Prostate gland (tissue), 2 donors: ENCODE measurements at regions not wholly inside any gene's neighbourhood (a gene's known extent, or its start where the extent isn't known, plus 50 kb on each side); places are given as distances from the start of the nearest gene placed in this dataset.

Source experiments
- DNase-seq: peaks from one replicate; pipeline ENCODE4 v3.0.0-alpha.2; 2019; ENCODE audit warnings: low spot score
- H3K27ac ChIP-seq, 2 donors: fragments of 200-600 bp; sonication (generic); 2 replicates each; pipeline ENCODE4 v1.5.1; 2017 to 2019
- H3K27me3 ChIP-seq: fragments of 200-600 bp; sonication (generic); replicated peaks from 2 replicates; pipeline ENCODE4 v1.5.1; 2019; ENCODE audit not compliant: insufficient read depth
- H3K36me3 ChIP-seq, 2 donors: fragments of 200-600 bp; sonication (generic); 1 replicate in 1 of 2; 2 replicates in 1 of 2; pipeline versions ENCODE4 v1.5.1 to v1.8.1; 2017 to 2019
- H3K4me1 ChIP-seq: fragments of 200-600 bp; sonication (generic); replicated peaks from 2 replicates; pipeline ENCODE4 v1.5.1; 2019
- H3K4me3 ChIP-seq, 2 donors: fragments of 200-600 bp; sonication (generic); 2 replicates each; pipeline ENCODE4 v1.5.1; 2017 to 2019
- H3K9me3 ChIP-seq: fragments of 200-600 bp; sonication (generic); 2 replicates; pipeline ENCODE4 v1.5.1; 2017
- CTCF ChIP-seq, 4 experiments: fragments of 200-600 bp in 2 of 4; fragments of 450-650 bp in 2 of 4; sonication (generic) in 2 of 4; IDR thresholded peaks; 1 replicate in 3 of 4; 2 replicates in 1 of 4; pipeline ENCODE4 v1.5.1; 2016 to 2019; ENCODE audit warnings: antibody characterized with exemption in 4 of 4, mild to moderate bottlenecking in 2 of 4, moderate library complexity in 2 of 4
- POLR2A ChIP-seq: fragments of 450-650 bp; IDR thresholded peaks from one replicate; pipeline ENCODE4 v1.6.1; 2016; ENCODE audit warnings: antibody characterized with exemption, mild to moderate bottlenecking
- POLR2AphosphoS5 ChIP-seq: sonication (generic); formaldehyde crosslinking; IDR thresholded peaks from one replicate; pipeline ENCODE4 v1.6.1; 2017; ENCODE audit warnings: antibody characterized with exemption
- WGBS: methylation state at CpG from one replicate; pipeline ENCODE4 v1.1.5; 2018; 5-methylcytosine and 5-hydroxymethylcytosine counted together
- intact Hi-C: fragments of 100-400 bp; cut with DNase I; formaldehyde crosslinking; loops from one replicate; pipeline ENCODE4 v1.14.2; 2022

DNA sequence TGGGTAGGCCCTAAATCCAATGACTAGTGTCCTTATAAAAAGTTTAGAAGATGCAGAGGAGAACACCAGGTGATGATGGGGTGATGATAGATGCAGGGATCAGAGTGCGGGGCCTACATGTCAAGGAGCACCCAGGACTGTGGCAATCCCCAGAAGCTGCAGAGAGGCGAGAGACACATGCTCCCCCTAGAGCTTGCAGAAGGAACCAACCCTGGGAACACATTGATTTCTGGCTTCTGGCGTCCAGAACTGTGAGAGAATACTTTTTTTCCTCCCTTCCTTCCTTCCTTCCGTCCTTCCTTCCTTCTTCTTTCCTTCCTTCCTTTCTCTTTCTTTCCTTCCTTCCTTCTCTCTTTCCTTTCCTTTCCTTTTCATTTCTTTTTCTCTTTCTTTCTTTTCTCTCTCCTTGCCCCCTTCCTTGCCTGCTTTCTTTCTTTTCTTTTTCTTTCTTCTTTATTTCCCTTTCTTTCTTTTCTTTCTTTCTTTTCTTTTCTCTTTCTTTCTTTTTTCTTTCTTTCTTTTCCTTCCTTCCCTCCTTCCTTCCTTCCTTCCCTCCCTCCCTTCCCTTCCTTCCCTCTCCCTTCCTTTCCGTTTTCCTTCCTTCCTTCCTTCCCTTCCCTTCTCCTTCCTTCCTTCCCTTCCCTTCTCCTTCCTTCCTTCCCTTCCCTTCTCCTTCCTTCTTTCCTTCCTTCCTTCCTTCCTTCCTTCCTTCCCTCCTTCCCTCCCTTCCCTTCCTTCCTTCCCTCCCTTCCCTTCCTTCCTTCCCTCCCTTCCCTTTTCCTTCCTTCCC, 134.3 kb downstream of the HAPSTR1 start:
- intact Hi-C loops = no loop called here
- no peaks in the 10 kb centered on the region for H3K36me3 ChIP-seq
- no peak overlapping the region for H3K4me3 ChIP-seq
- no peak for DNase-seq
- no peak overlapping the region for H3K27ac ChIP-seq
- H3K9me3 ChIP-seq = no peaks in the 10 kb centered on the region
- WGBS = 67% methylated on average over 5 of the region's 5 CpGs
- no peaks in the 10 kb centered on the region for H3K4me1 ChIP-seq
- no peaks in the 10 kb centered on the region for H3K27me3 ChIP-seq
- no peak for TF ChIP-seq POLR2AphosphoS5
- TF ChIP-seq POLR2A = no peak
- TF ChIP-seq CTCF (IDR thresholded peaks at IDR 0.05) = no peak

DNA sequence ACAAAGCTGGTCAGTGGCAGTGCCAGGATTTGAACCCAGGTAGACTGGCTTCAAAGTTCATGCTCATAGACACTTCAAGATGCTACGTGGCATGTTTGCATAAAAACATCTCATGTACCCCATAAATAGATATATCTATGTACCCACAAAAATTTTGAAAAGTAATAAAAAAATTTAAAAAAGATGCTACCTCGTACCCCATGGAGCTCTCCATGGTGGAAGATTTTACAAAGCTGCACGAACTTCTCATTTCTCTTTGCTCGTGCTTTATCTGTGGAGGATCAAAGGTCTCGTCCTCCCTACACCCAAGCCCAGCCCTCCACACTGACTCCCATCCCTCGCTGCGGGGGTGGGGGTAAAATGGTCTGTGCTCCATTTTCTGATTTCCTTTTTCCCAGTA, 135.5 kb downstream of the HAPSTR1 start:
- TF ChIP-seq CTCF (IDR thresholded peaks at IDR 0.05) (no peak), POLR2AphosphoS5 (no peak), POLR2A (no peak)
- Histone ChIP-seq H3K27me3 (no peaks in the 10 kb centered on the region), H3K4me1 (no peaks in the 10 kb centered on the region), H3K4me3 (no peak overlapping the region), H3K9me3 (no peaks in the 10 kb centered on the region), H3K36me3 (no peaks in the 10 kb centered on the region), H3K27ac (no peak overlapping the region)
- 58% methylated on average over 7 of the region's 7 CpGs for WGBS
- intact Hi-C loops = no loop called here
- DNase-seq = no peak

- Histone ChIP-seq H3K27me3 (no peaks in the 10 kb centered on the region), H3K4me1 (no peaks in the 10 kb centered on the region), H3K36me3 (no peaks in the 10 kb centered on the region), H3K9me3 (no peaks in the 10 kb centered on the region), H3K27ac (no peak overlapping the region), H3K4me3 (no peak overlapping the region)
- no peak for DNase-seq
- TF ChIP-seq CTCF (IDR thresholded peaks at IDR 0.05) = no peak
- no peak for TF ChIP-seq POLR2AphosphoS5
- TF ChIP-seq POLR2A = no peak
- intact Hi-C loops = no loop called here
- WGBS = 26% methylated on average over 2 of the region's 2 CpGs
Measured at GRCh38 chr16:9231039-9231438, 139.6 kb downstream of the HAPSTR1 start.

DNA sequence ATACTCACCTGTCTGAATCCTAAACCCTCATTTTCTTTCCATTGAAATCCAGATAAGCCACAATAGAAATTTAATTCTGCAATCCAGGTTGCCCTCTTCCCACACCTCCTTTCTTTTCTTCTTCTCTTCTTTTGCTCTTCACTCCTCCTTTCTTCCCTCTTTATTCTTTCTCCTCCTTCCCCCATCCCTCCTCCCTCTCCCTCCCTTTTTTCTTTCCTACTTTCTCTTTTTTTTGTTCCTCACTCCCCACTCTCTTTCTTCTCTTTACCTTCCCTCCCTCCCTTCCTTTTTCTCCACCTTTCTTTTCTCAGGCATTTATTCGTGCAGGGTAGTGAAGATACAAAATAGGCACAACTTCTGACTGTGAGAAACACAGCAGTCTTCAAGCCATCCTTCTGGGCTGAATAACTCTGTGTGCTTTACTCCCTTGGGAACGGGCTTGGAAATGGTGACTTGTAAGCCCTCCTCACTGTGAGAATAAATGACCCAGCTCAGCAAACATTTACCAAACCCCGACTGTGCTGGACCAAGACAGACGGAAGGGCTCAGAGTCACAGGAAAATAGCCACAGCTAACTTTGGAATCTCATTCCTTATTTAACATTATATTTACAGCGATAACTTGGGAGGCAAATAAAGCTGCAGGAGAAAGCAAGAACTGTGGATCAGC, 140.8 kb downstream of the HAPSTR1 start:
- TF ChIP-seq POLR2AphosphoS5 (no peak), CTCF (IDR thresholded peaks at IDR 0.05) (no peak), POLR2A (no peak)
- Histone ChIP-seq H3K4me1 (no peaks in the 10 kb centered on the region), H3K9me3 (no peaks in the 10 kb centered on the region), H3K36me3 (no peaks in the 10 kb centered on the region), H3K27ac (no peak overlapping the region), H3K27me3 (no peaks in the 10 kb centered on the region), H3K4me3 (no peak overlapping the region)
- 33% methylated on average over 5 of the region's 5 CpGs for WGBS
- DNase-seq = no peak
- intact Hi-C loops = no loop called here

GRCh38 chr16:9235867-9236266, 144.4 kb downstream of the HAPSTR1 start:
- 32% methylated on average over 2 of the region's 2 CpGs for whole genome bisulfite sequencing
- Histone ChIP-seq H3K4me3 (no peak overlapping the region), H3K36me3 (no peaks in the 10 kb centered on the region), H3K4me1 (no peaks in the 10 kb centered on the region), H3K27me3 (no peaks in the 10 kb centered on the region), H3K27ac (no peak overlapping the region), H3K9me3 (no peaks in the 10 kb centered on the region)
- DNase-seq = no peak
- intact Hi-C loops = no loop called here
- no peak for TF ChIP-seq POLR2AphosphoS5
- no peak for TF ChIP-seq CTCF (IDR thresholded peaks at IDR 0.05)
- TF ChIP-seq POLR2A = no peak
